Stimulated activated effector memory CD8-positive, alpha-beta T cell treated with anti-CD3 and anti-CD28 coated beads, Interleukin-12 subunit alpha, Interleukin-12 subunit beta, amount 100 ng/mL, for 72 hours (primary cell): ENCODE measurements at regions not wholly inside any gene's neighbourhood (a gene's known extent, or its start where the extent isn't known, plus 50 kb on each side); places are given as distances from the start of the nearest gene placed in this dataset.

Source experiments
- ATAC-seq: fragments of 150-1000 bp; cut with Tn5 transposase; 2 replicates; pipeline ENCODE4 v1.10.0; 2021
- DNase-seq, 2 donors: peaks; one replicate each; pipeline ENCODE4 v3.0.0; 2021 to 2022; ENCODE audit warnings: low spot score in 2 of 2
- H3K27ac Mint-ChIP-seq: one replicate; pipeline ENCODE4 v1.8.0; 2022; ENCODE audit warnings: mild to moderate bottlenecking, mixed read lengths
- H3K36me3 Mint-ChIP-seq: one replicate; pipeline ENCODE4 v1.8.0; 2022; ENCODE audit warnings: mild to moderate bottlenecking, mixed read lengths
- H3K4me1 Mint-ChIP-seq: one replicate; pipeline ENCODE4 v1.8.0; 2022; ENCODE audit warnings: mixed read lengths
- H3K4me3 Mint-ChIP-seq: one replicate; pipeline ENCODE4 v1.8.0; 2022; ENCODE audit warnings: mild to moderate bottlenecking, mixed read lengths
- H3K9me3 Mint-ChIP-seq: one replicate; pipeline ENCODE4 v1.8.0; 2022; ENCODE audit warnings: mixed read lengths

DNA sequence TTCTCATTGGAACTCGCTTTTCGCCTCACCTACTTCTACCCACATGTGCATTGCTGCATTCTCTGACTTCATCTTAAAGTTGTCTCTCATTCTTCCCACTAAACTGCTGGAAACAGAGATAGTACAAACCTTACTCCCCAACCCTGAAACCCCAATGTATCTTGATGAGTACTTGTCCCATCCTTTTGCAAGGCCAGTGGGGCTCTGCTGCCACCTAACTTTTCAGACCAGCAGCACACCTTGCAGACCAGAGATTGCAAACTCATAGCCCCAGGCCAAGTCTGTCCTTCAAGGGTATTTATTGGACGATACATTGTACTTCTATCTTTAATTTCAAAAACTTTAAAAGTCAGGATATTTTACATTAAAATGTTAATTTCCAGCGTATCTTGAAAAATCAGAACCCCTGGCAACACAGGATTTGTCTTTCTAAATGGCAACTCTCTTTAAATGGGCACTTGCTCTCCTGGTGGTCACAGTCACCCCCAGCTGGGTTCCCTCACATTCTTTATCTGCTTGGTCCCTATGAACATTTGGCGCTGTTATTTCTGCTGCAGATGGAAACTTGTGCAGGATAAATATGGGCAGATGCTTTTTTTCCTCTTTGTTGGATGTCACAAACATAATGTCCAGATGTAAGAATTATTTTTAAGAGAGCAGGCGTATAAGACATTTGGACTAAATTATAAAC lies 83.9 kb downstream of the SOD2 start:
- no peak for ATAC-seq
- H3K4me3 Mint-ChIP-seq, result no peak overlapping the region
- H3K9me3 Mint-ChIP-seq, result no peaks in the 10 kb centered on the region
- H3K4me1 Mint-ChIP-seq, result no peaks in the 10 kb centered on the region
- no peak for DNase-seq
- H3K27ac Mint-ChIP-seq, result no peak overlapping the region
- H3K36me3 Mint-ChIP-seq, result no peaks in the 10 kb centered on the region

DNA sequence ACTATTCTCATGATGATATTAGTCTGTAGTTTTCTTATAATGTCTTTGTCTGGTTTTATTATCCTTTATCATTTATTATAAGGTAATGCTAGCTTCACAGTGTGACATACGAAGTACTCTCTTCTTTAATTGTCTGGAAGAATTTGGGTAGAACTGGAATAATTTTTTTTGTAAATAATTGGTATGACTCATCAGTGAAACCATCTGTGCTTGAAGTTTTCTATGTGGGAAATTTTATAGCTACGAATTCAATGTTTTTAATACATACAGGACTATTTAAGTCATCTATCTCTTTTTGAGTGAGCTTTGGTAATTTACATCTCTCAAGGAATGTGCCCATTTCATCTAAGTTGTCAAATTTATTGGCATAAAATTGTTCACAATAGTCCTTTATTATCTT lies 86.3 kb downstream of the SOD2 start:
- no peak for ATAC-seq
- H3K27ac Mint-ChIP-seq, result no peak overlapping the region
- no peaks in the 10 kb centered on the region for H3K9me3 Mint-ChIP-seq
- no peak overlapping the region for H3K4me3 Mint-ChIP-seq
- H3K36me3 Mint-ChIP-seq, result no peaks in the 10 kb centered on the region
- no peaks in the 10 kb centered on the region for H3K4me1 Mint-ChIP-seq
- no peak for DNase-seq

DNA sequence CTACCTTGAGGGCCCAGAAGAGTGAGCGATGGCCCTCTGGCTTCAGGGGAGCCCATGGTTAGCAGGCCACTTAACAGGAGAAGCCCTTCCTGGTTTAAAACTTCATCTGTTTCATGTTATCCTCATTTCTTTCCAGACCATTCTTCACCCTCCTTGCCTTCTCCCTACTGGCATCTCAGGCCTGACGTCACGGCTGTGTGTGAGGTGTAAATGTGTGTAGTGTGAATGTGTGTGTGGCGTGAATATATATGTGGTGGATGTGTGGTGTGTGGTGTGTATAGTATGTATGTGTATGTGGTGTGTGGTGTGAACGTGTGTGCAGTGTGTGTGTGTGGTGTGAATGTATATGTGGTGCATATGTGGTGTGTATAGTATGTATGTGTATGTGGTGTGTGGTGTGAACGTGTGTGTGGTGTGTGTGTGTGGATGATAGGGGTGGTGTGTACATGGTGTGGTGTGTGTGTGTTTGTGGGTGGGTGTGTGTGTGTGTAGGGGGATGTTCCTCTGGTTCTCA lies 88.5 kb downstream of the SOD2 start:
- ATAC-seq (no peak), DNase-seq (no peak)
- Mint-ChIP-seq H3K27ac (no peak overlapping the region), H3K9me3 (no peaks in the 10 kb centered on the region), H3K36me3 (no peaks in the 10 kb centered on the region), H3K4me3 (no peak overlapping the region), H3K4me1 (no peaks in the 10 kb centered on the region)

GRCh38 chr6:159602431-159603041 lies 90.5 kb downstream of the SOD2 start:
- DNase-seq (no peak), ATAC-seq (no peak)
- H3K4me3 Mint-ChIP-seq, result no peak overlapping the region
- no peak overlapping the region for H3K27ac Mint-ChIP-seq
- no peaks in the 10 kb centered on the region for H3K4me1 Mint-ChIP-seq
- H3K36me3 Mint-ChIP-seq, result no peaks in the 10 kb centered on the region
- no peaks in the 10 kb centered on the region for H3K9me3 Mint-ChIP-seq

DNA sequence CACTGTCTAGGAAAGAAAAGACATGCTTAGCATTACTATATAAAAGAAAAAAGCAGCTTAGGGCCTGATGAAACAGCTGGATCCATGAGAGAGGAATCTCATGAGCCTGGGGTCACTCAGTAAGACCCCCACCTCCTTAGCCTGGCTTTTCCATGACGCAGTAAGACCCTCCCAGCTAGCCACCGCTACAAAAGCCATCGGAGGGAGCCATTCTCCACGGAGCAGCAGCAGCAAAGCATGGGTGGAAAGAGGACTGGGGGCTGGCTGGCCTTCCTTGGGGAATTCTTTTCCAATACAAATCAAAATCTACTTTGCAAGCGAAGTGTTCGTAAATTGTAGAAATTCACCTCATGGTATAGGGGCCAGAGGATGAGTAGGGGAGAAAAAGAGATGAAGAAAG lies 91.8 kb downstream of the SOD2 start:
- Mint-ChIP-seq H3K4me3 (no peak overlapping the region), H3K36me3 (no peaks in the 10 kb centered on the region), H3K4me1 (no peaks in the 10 kb centered on the region), H3K27ac (no peak overlapping the region), H3K9me3 (no peaks in the 10 kb centered on the region)
- DNase-seq, result no peak
- no peak for ATAC-seq

DNA sequence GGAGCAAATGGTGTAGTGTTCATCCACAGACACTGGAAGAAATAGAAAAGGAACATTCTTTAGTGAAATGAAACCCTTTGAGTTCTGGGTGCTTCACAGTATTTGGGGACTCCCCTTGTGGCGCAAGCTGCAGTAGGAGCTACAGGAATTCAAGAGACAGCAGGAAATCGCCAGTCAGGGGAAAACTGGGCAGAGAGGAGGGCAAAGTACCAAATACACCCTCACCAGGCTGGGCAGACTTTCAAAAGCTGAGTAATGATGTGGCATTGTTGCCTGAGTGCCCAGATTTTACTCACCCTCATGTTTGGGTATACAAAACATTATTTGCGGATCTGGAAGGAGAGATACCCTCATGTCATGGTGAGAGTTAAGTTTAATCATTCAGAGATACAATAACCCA lies 97.9 kb downstream of the SOD2 start:
- ATAC-seq, result peak; percentile 54
- H3K27ac Mint-ChIP-seq, result no peak overlapping the region
- no peak for DNase-seq
- peaks cover 11% of the 10 kb centered on the region for H3K4me1 Mint-ChIP-seq
- H3K4me3 Mint-ChIP-seq, result no peak overlapping the region
- H3K36me3 Mint-ChIP-seq, result no peaks in the 10 kb centered on the region
- H3K9me3 Mint-ChIP-seq, result no peaks in the 10 kb centered on the region

DNA sequence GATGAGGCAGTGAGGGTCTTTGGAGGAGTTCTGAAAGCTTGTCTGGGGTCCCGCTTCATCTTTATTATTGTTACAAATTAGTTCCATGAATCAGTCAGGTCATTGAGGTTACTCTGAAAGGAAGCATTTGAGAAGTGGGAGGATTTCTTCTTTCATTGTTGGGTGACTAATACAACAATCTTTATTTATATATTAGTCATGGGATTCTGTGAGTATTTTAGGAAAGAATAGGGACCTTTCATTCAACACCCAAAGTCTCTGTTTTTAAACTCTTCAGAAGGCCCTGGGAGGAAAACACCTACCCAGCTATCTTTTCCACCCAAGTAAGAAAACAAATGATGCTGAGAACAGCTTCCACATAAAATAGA lies 98.3 kb downstream of the SOD2 start:
- Mint-ChIP-seq H3K36me3 (no peaks in the 10 kb centered on the region), H3K4me3 (no peak overlapping the region), H3K27ac (peak overlapping the region; percentile 67), H3K4me1 (peaks cover 11% of the 10 kb centered on the region), H3K9me3 (no peaks in the 10 kb centered on the region)
- ATAC-seq, result peak; percentile 72
- no peak for DNase-seq

- H3K4me1 Mint-ChIP-seq, result peaks cover 11% of the 10 kb centered on the region
- no peak for DNase-seq
- no peaks in the 10 kb centered on the region for H3K36me3 Mint-ChIP-seq
- H3K27ac Mint-ChIP-seq, result peak overlapping the region; percentile 67
- H3K9me3 Mint-ChIP-seq, result no peaks in the 10 kb centered on the region
- no peak overlapping the region for H3K4me3 Mint-ChIP-seq
- ATAC-seq, result no peak
Measured at GRCh38 chr6:159594106-159594749, 98.8 kb downstream of the SOD2 start.

DNA sequence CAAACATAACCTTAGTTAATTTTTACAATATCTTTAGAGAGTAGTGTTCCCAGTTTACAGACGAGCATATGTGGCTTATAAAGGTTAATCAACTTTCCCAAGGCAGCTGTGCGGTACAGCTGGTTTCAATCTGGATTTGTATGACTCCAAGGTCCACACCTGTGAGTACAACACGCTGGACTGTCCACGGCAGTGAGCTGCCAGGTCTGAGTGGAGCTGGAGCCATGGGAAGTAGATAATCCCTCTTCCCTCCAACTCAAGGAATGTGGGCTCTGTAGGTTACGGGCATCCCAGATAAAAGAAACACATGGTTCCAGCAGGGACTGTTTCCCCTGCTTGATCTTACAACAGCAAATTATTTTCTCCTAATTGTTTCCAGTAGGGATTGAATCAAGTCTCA lies 102.2 kb downstream of the SOD2 start:
- no peak for ATAC-seq
- H3K36me3 Mint-ChIP-seq, result no peaks in the 10 kb centered on the region
- H3K4me3 Mint-ChIP-seq, result no peak overlapping the region
- no peak overlapping the region for H3K27ac Mint-ChIP-seq
- peaks cover 11% of the 10 kb centered on the region for H3K4me1 Mint-ChIP-seq
- no peak for DNase-seq
- H3K9me3 Mint-ChIP-seq, result no peaks in the 10 kb centered on the region

DNA sequence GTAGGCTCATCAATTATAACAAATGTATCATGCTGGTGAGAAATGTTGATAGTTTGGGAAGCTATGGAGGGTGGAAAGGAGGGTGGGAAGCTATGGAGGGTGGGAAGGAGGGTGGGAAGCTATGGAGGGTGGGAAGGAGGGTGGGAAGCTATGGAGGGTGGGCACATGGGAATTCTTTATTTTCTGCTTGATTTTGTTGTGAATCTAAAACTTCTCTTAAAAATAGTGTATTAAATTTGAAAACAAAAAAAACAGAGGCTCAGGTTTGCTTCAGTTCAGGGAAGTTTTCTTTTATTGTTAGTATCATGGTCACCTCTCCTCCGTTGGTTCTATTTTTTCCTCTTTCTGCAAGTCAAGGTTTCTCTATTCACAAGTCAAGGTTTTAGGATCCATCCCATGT lies 106.4 kb downstream of the SOD2 start:
- no peak overlapping the region for H3K4me3 Mint-ChIP-seq
- H3K36me3 Mint-ChIP-seq, result no peaks in the 10 kb centered on the region
- DNase-seq (no peak), ATAC-seq (no peak)
- no peaks in the 10 kb centered on the region for H3K9me3 Mint-ChIP-seq
- no peak overlapping the region for H3K27ac Mint-ChIP-seq
- no peaks in the 10 kb centered on the region for H3K4me1 Mint-ChIP-seq

- Mint-ChIP-seq H3K9me3 (peaks cover 5% of the 10 kb centered on the region), H3K4me3 (no peak overlapping the region), H3K4me1 (no peaks in the 10 kb centered on the region), H3K27ac (no peak overlapping the region), H3K36me3 (no peaks in the 10 kb centered on the region)
- ATAC-seq (no peak), DNase-seq (no peak)
Measured at GRCh38 chr6:159582736-159583135, 110.3 kb downstream of the SOD2 start.

- ATAC-seq (no peak), DNase-seq (no peak)
- H3K36me3 Mint-ChIP-seq, result no peaks in the 10 kb centered on the region
- H3K4me3 Mint-ChIP-seq, result no peak overlapping the region
- H3K9me3 Mint-ChIP-seq, result peaks cover 5% of the 10 kb centered on the region
- no peak overlapping the region for H3K27ac Mint-ChIP-seq
- H3K4me1 Mint-ChIP-seq, result no peaks in the 10 kb centered on the region
Measured at GRCh38 chr6:159578629-159579028, 114.4 kb downstream of the SOD2 start.

- DNase-seq (no peak), ATAC-seq (no peak)
- H3K27ac Mint-ChIP-seq, result no peak overlapping the region
- peaks cover 5% of the 10 kb centered on the region for H3K9me3 Mint-ChIP-seq
- H3K4me1 Mint-ChIP-seq, result no peaks in the 10 kb centered on the region
- no peak overlapping the region for H3K4me3 Mint-ChIP-seq
- no peaks in the 10 kb centered on the region for H3K36me3 Mint-ChIP-seq
Measured at GRCh38 chr6:159577564-159577963, 115.5 kb downstream of the SOD2 start.

- Mint-ChIP-seq H3K4me1 (no peaks in the 10 kb centered on the region), H3K27ac (no peak overlapping the region), H3K4me3 (no peak overlapping the region), H3K36me3 (no peaks in the 10 kb centered on the region), H3K9me3 (peaks cover 9% of the 10 kb centered on the region)
- ATAC-seq (no peak), DNase-seq (no peak)
Measured at GRCh38 chr6:159572439-159573110, 120.5 kb downstream of the SOD2 start.

GRCh38 chr6:159565181-159565710 lies 127.8 kb downstream of the SOD2 start:
- Mint-ChIP-seq H3K36me3 (no peaks in the 10 kb centered on the region), H3K4me3 (no peak overlapping the region), H3K9me3 (peaks cover 2% of the 10 kb centered on the region), H3K4me1 (no peaks in the 10 kb centered on the region), H3K27ac (no peak overlapping the region)
- ATAC-seq (no peak), DNase-seq (peak in 1 of 2 donors; percentile 29)
